ENCODE measurements at regions not wholly inside any gene's neighbourhood (a gene's known extent, or its start where the extent isn't known, plus 50 kb on each side); places are given as distances from the start of the nearest gene placed in this dataset.

GRCh38 chr21:35651196-35651595 lies 409.1 kb downstream of the SETD4 start:
- Mint-ChIP-seq H3K27ac (no peak overlapping the region), H3K4me1 (no peaks in the 10 kb centered on the region), H3K27me3 (ENCODE audit: low read depth in 2 of 2) (peaks cover 10 to 44% of the 10 kb centered on the region in 2 donors), H3K36me3 (no peaks in the 10 kb centered on the region), H3K4me3 (no peak overlapping the region), H3K9me3 (no peaks in the 10 kb centered on the region)
- H3K27me3 ChIP-seq (ENCODE audit: control insufficient read depth, insufficient read depth, low read length) = peaks cover 2% of the 10 kb centered on the region
- intact Hi-C loops (cut with micrococcal nuclease) = no loop called here
- H3K9me3 ChIP-seq (ENCODE audit: control insufficient read depth, insufficient read depth, low read length) = no peaks in the 10 kb centered on the region
- no peak overlapping the region for H3K4me3 ChIP-seq (ENCODE audit: low read length)
- no peaks in the 10 kb centered on the region for H3K36me3 ChIP-seq (ENCODE audit: control insufficient read depth, insufficient read depth, low read length)
- no peak overlapping the region for H3K27ac ChIP-seq (ENCODE audit: low read length)
- DNase-seq (no peak), ATAC-seq (no peak)
- no peak for TF ChIP-seq CTCF (IDR thresholded peaks at IDR 0.05)
- 64% methylated on average over 4 of the region's 4 CpGs for WGBS (ENCODE audit: insufficient coverage)
- no peaks in the 10 kb centered on the region for H3K4me1 ChIP-seq (ENCODE audit: control insufficient read depth, insufficient read depth, low read length)

- Histone ChIP-seq H3K36me3 (ENCODE audit: control insufficient read depth, insufficient read depth, low read length) (no peaks in the 10 kb centered on the region), H3K4me3 (ENCODE audit: low read length) (no peak overlapping the region), H3K4me1 (ENCODE audit: control insufficient read depth, insufficient read depth, low read length) (no peaks in the 10 kb centered on the region), H3K9me3 (ENCODE audit: control insufficient read depth, insufficient read depth, low read length) (no peaks in the 10 kb centered on the region), H3K27ac (ENCODE audit: low read length) (no peak overlapping the region), H3K27me3 (ENCODE audit: control insufficient read depth, insufficient read depth, low read length) (peaks cover 2% of the 10 kb centered on the region)
- WGBS (ENCODE audit: insufficient coverage) = 83% methylated on average over 4 of the region's 4 CpGs
- ATAC-seq = no peak
- no peak for DNase-seq
- Mint-ChIP-seq H3K9me3 (no peaks in the 10 kb centered on the region), H3K4me3 (no peak overlapping the region), H3K27me3 (ENCODE audit: low read depth in 2 of 2) (peaks cover 10 to 54% of the 10 kb centered on the region in 2 donors), H3K27ac (no peak overlapping the region), H3K36me3 (no peaks in the 10 kb centered on the region), H3K4me1 (no peaks in the 10 kb centered on the region)
- no peak for TF ChIP-seq CTCF (IDR thresholded peaks at IDR 0.05)
- intact Hi-C loops (cut with micrococcal nuclease) = no loop called here
These were observed 411.1 kb downstream of the SETD4 start for GRCh38 chr21:35649186-35649585.

DNA sequence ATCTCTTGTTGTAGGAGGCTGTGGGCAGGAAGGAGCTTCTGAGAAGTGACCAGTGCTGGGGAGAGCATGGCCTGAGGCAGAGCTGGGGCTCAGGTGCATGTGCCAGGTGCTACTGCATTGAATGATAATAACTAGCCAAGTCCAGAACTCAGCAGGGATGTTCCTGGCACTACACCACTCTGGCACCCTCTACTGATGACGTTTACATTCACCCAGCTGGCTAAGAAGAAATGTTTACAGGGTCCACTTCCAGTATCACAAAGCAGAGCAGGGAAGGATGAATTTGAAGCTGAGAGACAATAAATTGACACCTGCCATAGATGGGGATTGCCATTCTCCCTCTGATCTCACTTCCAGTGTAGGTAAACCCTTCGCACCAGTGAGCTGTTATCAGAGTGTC lies 411.8 kb downstream of the SETD4 start:
- intact Hi-C loops (cut with micrococcal nuclease) = no loop called here
- Mint-ChIP-seq H3K4me3 (no peak overlapping the region), H3K27me3 (ENCODE audit: low read depth in 2 of 2) (peaks cover 10 to 54% of the 10 kb centered on the region in 2 donors), H3K9me3 (no peaks in the 10 kb centered on the region), H3K4me1 (no peaks in the 10 kb centered on the region), H3K27ac (no peak overlapping the region), H3K36me3 (no peaks in the 10 kb centered on the region)
- DNase-seq = no peak
- no peak overlapping the region for H3K27ac ChIP-seq (ENCODE audit: low read length)
- no peak for TF ChIP-seq CTCF (IDR thresholded peaks at IDR 0.05)
- no peaks in the 10 kb centered on the region for H3K9me3 ChIP-seq (ENCODE audit: control insufficient read depth, insufficient read depth, low read length)
- H3K4me3 ChIP-seq (ENCODE audit: low read length) = no peak overlapping the region
- WGBS (ENCODE audit: insufficient coverage) = 48% methylated on average over 2 of the region's 2 CpGs
- peaks cover 2% of the 10 kb centered on the region for H3K27me3 ChIP-seq (ENCODE audit: control insufficient read depth, insufficient read depth, low read length)
- H3K4me1 ChIP-seq (ENCODE audit: control insufficient read depth, insufficient read depth, low read length) = no peaks in the 10 kb centered on the region
- no peaks in the 10 kb centered on the region for H3K36me3 ChIP-seq (ENCODE audit: control insufficient read depth, insufficient read depth, low read length)
- ATAC-seq = no peak

DNA sequence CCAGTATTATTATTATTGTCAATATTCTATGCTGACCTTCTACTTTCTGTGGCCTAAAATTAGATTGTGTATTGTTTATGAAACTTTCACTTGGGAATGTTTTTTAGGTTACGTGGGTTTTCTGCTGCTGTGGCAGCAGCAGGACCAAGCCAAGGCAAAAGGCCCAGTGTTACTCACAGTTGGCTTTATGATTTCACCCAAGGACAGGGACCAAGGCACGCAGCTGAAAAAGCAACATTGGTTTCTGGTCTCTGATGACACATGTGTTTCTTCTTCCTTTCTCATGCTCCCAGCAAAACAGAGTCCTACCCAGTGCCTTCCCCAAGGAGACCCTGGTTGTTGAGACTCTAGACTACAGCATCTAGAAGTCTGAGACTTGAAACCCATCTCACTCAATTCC lies 413.7 kb downstream of the SETD4 start:
- no peaks in the 10 kb centered on the region for H3K36me3 Mint-ChIP-seq
- H3K4me1 Mint-ChIP-seq = no peaks in the 10 kb centered on the region
- Histone ChIP-seq H3K4me1 (ENCODE audit: control insufficient read depth, insufficient read depth, low read length) (no peaks in the 10 kb centered on the region), H3K4me3 (ENCODE audit: low read length) (no peak overlapping the region), H3K9me3 (ENCODE audit: control insufficient read depth, insufficient read depth, low read length) (no peaks in the 10 kb centered on the region), H3K36me3 (ENCODE audit: control insufficient read depth, insufficient read depth, low read length) (no peaks in the 10 kb centered on the region), H3K27ac (ENCODE audit: low read length) (no peak overlapping the region), H3K27me3 (ENCODE audit: control insufficient read depth, insufficient read depth, low read length) (peaks cover 2% of the 10 kb centered on the region)
- H3K9me3 Mint-ChIP-seq = no peaks in the 10 kb centered on the region
- no peak for TF ChIP-seq CTCF (IDR thresholded peaks at IDR 0.05)
- ATAC-seq (no peak), DNase-seq (no peak)
- peaks cover 8 to 50% of the 10 kb centered on the region in 2 donors for H3K27me3 Mint-ChIP-seq (ENCODE audit: low read depth in 2 of 2)
- WGBS (ENCODE audit: insufficient coverage) = 76% methylated on average over 2 of the region's 2 CpGs
- intact Hi-C loops (cut with micrococcal nuclease) = no loop called here
- H3K4me3 Mint-ChIP-seq = no peak overlapping the region
- H3K27ac Mint-ChIP-seq = no peak overlapping the region

Data from natural killer cell (primary cell).